ENCODE measurements at regions not wholly inside any gene's neighbourhood (a gene's known extent, or its start where the extent isn't known, plus 50 kb on each side); places are given as distances from the start of the nearest gene placed in this dataset.

DNA sequence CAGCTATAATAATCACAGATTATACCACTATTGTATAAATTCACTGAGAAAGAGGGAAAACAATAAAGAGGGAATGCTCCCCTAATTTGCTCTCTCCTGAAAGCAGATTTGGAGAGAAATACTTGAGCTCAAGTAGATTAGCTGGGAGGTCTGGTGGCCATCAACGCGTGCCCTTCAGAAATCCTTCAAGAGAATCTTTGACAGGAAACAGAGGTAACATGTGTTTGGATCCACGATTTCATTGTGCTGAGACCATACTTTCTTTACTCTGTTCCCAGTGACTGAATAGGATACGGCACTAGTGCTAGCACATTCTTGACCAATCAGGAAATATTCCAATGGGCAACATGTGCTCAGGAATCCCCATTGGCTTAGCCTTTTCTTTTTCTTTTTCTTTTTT, 1395.3 kb downstream of the RAPGEF2 start:
- Histone ChIP-seq H3K9me1 (ENCODE audit: control insufficient read depth, extremely low read depth, insufficient read depth, low read length) (no peaks in the 10 kb centered on the region), H3K4me3 (ENCODE audit: control insufficient read depth in 2 of 3, extremely low read depth in 1 of 3, insufficient read depth in 2 of 3, low read depth in 1 of 3, low read length in 3 of 3) (no peak overlapping the region), H3K27me3 (ENCODE audit: control insufficient read depth, extremely low read depth, insufficient read depth, low read length) (no peaks in the 10 kb centered on the region), H3K27ac (ENCODE audit: control insufficient read depth, insufficient read depth, low read length) (no peak overlapping the region), H2AFZ (ENCODE audit: control insufficient read depth, low read length) (no peak overlapping the region), H4K20me1 (ENCODE audit: control insufficient read depth, extremely low read depth, insufficient read depth, low read length) (no peaks in the 10 kb centered on the region), H3K9ac (ENCODE audit: control insufficient read depth, extremely low read depth, insufficient read depth, low read length) (no peak overlapping the region), H3K79me2 (ENCODE audit: control insufficient read depth, insufficient read depth, low read length) (no peaks in the 10 kb centered on the region), H3K36me3 (ENCODE audit: control insufficient read depth in 2 of 2, extremely low read depth in 1 of 2, insufficient read depth in 2 of 2, low read length in 2 of 2) (no peaks in the 10 kb centered on the region), H3K4me1 (ENCODE audit: control insufficient read depth, extremely low read depth, insufficient read depth, low read length) (no peaks in the 10 kb centered on the region), H3K4me2 (ENCODE audit: control insufficient read depth, extremely low read depth, insufficient read depth, low read depth, low read length) (no peak overlapping the region), H3K9me3 (ENCODE audit: control insufficient read depth, low read depth, low read length) (no peaks in the 10 kb centered on the region)
- TF ChIP-seq, protein P1, sequence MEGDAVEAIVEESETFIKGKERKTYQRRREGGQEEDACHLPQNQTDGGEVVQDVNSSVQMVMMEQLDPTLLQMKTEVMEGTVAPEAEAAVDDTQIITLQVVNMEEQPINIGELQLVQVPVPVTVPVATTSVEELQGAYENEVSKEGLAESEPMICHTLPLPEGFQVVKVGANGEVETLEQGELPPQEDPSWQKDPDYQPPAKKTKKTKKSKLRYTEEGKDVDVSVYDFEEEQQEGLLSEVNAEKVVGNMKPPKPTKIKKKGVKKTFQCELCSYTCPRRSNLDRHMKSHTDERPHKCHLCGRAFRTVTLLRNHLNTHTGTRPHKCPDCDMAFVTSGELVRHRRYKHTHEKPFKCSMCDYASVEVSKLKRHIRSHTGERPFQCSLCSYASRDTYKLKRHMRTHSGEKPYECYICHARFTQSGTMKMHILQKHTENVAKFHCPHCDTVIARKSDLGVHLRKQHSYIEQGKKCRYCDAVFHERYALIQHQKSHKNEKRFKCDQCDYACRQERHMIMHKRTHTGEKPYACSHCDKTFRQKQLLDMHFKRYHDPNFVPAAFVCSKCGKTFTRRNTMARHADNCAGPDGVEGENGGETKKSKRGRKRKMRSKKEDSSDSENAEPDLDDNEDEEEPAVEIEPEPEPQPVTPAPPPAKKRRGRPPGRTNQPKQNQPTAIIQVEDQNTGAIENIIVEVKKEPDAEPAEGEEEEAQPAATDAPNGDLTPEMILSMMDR (optimal IDR thresholded peaks at IDR 0.05 in 1 of 3, IDR thresholded peaks at IDR 0.05 in 1 of 3, conservative IDR thresholded peaks at IDR 0.05 in 1 of 3; ENCODE audit: extremely low read depth in 1 of 3, insufficient read depth in 2 of 3, low read length in 3 of 3) = no peak
- TF ChIP-seq EZH2 (IDR thresholded peaks at IDR 0.05; ENCODE audit: low read length) = no peak
- no peak for FAIRE-seq
- no peak for DNase-seq (ENCODE audit: low read depth, low spot score)
- dilution Hi-C loops (cut with MboI; ENCODE audit: extremely low pct_ligation_motif_present, low sequenced_read_pairs) = no loop called here

DNA sequence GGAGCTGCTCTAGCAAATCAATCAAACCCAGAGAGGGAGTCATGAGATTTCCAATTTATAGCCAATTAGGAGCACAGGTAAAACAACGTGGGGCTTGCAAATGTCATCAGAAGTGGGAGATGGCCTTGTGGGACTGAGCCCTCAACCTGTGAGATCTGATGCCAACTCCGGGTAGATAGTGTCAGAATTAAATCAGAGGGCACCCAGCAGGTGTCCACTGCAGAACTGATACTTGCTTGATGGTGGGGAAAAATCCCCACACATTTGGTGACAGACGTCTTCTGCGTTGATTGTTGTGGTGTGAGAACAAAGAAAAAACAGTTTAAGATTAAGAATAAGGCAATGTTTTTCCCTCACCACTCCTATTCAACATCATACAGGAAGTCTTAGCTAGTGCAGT, 1402.8 kb downstream of the RAPGEF2 start:
- Histone ChIP-seq H3K4me2 (ENCODE audit: control insufficient read depth, extremely low read depth, insufficient read depth, low read depth, low read length) (no peak overlapping the region), H3K27ac (ENCODE audit: control insufficient read depth, insufficient read depth, low read length) (no peak overlapping the region), H3K9me1 (ENCODE audit: control insufficient read depth, extremely low read depth, insufficient read depth, low read length) (no peaks in the 10 kb centered on the region), H2AFZ (ENCODE audit: control insufficient read depth, low read length) (no peak overlapping the region), H3K9ac (ENCODE audit: control insufficient read depth, extremely low read depth, insufficient read depth, low read length) (no peak overlapping the region), H3K36me3 (ENCODE audit: control insufficient read depth in 2 of 2, extremely low read depth in 1 of 2, insufficient read depth in 2 of 2, low read length in 2 of 2) (no peaks in the 10 kb centered on the region), H3K4me3 (ENCODE audit: control insufficient read depth in 2 of 3, extremely low read depth in 1 of 3, insufficient read depth in 2 of 3, low read depth in 1 of 3, low read length in 3 of 3) (no peak overlapping the region), H3K9me3 (ENCODE audit: control insufficient read depth, low read depth, low read length) (no peaks in the 10 kb centered on the region), H3K79me2 (ENCODE audit: control insufficient read depth, insufficient read depth, low read length) (no peaks in the 10 kb centered on the region), H4K20me1 (ENCODE audit: control insufficient read depth, extremely low read depth, insufficient read depth, low read length) (no peaks in the 10 kb centered on the region), H3K27me3 (ENCODE audit: control insufficient read depth, extremely low read depth, insufficient read depth, low read length) (no peaks in the 10 kb centered on the region), H3K4me1 (ENCODE audit: control insufficient read depth, extremely low read depth, insufficient read depth, low read length) (no peaks in the 10 kb centered on the region)
- DNase-seq (ENCODE audit: low read depth, low spot score) (no peak), FAIRE-seq (no peak)
- dilution Hi-C loops (cut with MboI; ENCODE audit: extremely low pct_ligation_motif_present, low sequenced_read_pairs) = no loop called here
- no peak for TF ChIP-seq EZH2 (IDR thresholded peaks at IDR 0.05; ENCODE audit: low read length)
- TF ChIP-seq, protein P1 (optimal IDR thresholded peaks at IDR 0.05 in 1 of 3, IDR thresholded peaks at IDR 0.05 in 1 of 3, conservative IDR thresholded peaks at IDR 0.05 in 1 of 3; ENCODE audit: extremely low read depth in 1 of 3, insufficient read depth in 2 of 3, low read length in 3 of 3) = no peak

Measured in keratinocyte (primary cell).